Subcutaneous abdominal adipose tissue (tissue), 5 donors: ENCODE measurements at regions not wholly inside any gene's neighbourhood (a gene's known extent, or its start where the extent isn't known, plus 50 kb on each side); places are given as distances from the start of the nearest gene placed in this dataset.

Source experiments
- H3K27ac ChIP-seq: one replicate; pipeline ENCODE4 v1.7.0; 2013; ENCODE audit warnings: low read depth, mild to moderate bottlenecking, inconsistent platforms, low read length, moderate library complexity
- H3K27me3 ChIP-seq, 5 donors: one replicate each; pipeline ENCODE4 v1.7.0; 2013; ENCODE audit warnings: low read length in 5 of 5, inconsistent platforms in 1 of 5; ENCODE audit not compliant: control insufficient read depth in 5 of 5, insufficient read depth in 4 of 5
- H3K36me3 ChIP-seq, 5 donors: one replicate each; pipeline ENCODE4 v1.7.0; 2013; ENCODE audit warnings: low read length in 5 of 5; ENCODE audit not compliant: control insufficient read depth in 5 of 5, insufficient read depth in 5 of 5
- H3K4me1 ChIP-seq, 5 donors: one replicate each; pipeline ENCODE4 v1.7.0; 2013; ENCODE audit warnings: low read length in 5 of 5, mild to moderate bottlenecking in 3 of 5, moderate library complexity in 1 of 5; ENCODE audit not compliant: control insufficient read depth in 5 of 5, insufficient read depth in 5 of 5
- H3K4me3 ChIP-seq, 5 donors: one replicate each; pipeline ENCODE4 v1.7.0; 2013; ENCODE audit warnings: low read length in 5 of 5, low read depth in 1 of 5
- H3K9ac ChIP-seq, 5 donors: one replicate each; pipeline ENCODE4 v1.7.0; 2013; ENCODE audit warnings: low read length in 5 of 5, mild to moderate bottlenecking in 4 of 5, moderate library complexity in 3 of 5
- H3K9me3 ChIP-seq, 5 donors: one replicate each; pipeline ENCODE4 v1.7.0; 2013; ENCODE audit warnings: low read length in 5 of 5; ENCODE audit not compliant: control insufficient read depth in 5 of 5
- donor health status: healthy.
- donor health status: healthy.
- donor health status: healthy.
- donor health status: healthy.
- donor health status: healthy.

DNA sequence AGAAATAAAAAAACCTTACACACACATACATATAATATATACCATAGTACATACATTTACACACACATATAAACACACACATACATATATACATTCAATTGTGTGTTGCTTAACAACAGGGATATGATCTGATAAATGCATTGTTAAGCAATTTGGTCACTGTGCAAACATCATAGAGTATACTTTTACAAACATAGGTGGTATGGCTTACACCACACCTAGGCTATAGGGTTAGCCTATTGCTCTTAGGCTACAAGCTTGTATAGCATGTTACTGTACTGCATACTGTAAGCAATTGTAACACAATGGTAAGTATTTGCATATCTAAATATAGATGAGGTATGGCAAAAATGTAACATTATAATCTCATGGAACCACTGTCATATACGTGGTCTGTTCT lies 156.8 kb upstream of the ERBB4 start:
- Histone ChIP-seq H3K36me3 (no peaks in the 10 kb centered on the region), H3K4me1 (no peaks in the 10 kb centered on the region), H3K27ac (no peak overlapping the region), H3K9me3 (no peaks in the 10 kb centered on the region), H3K9ac (no peak overlapping the region), H3K4me3 (no peak overlapping the region), H3K27me3 (no peaks in the 10 kb centered on the region)

DNA sequence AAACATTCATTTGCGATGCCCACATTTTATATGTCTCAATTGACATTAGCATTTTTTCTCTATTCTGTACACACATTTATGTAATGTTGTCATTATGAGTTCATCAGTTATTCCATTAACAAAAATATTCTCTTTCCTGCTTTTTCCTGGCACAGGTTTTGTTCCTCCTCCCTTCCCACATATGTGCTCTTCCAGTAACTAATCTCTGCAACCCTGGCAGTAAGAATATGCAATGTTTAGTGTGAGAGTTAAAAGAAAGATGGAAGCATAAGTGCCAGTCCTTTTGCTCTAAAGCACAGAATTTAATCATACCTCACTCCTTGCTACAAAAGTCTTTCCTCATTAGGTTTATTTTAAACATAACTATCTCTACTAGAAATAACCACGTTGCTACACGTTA lies 155.8 kb upstream of the ERBB4 start:
- Histone ChIP-seq H3K9me3 (no peaks in the 10 kb centered on the region), H3K27ac (no peak overlapping the region), H3K4me3 (no peak overlapping the region), H3K4me1 (no peaks in the 10 kb centered on the region), H3K27me3 (no peaks in the 10 kb centered on the region), H3K9ac (no peak overlapping the region), H3K36me3 (no peaks in the 10 kb centered on the region)

DNA sequence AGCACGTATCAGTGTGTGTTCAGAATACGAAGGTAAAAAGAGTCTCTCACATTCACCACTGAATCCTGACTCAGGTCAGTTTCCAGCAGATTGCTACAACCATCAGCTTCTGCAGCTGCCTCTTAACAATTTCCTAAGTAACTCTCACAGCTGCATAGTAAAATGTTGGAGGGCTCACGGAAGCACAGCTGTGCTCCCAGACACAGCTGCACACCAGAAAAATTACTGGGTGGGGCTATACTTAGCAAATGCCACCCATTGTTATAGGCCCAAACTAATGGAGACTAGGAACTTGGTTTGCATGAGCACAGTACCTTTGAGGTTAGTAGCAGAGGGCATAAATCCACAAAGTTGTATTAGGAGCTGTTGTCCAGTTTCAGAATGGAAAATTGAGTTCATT lies 153.9 kb upstream of the ERBB4 start:
- H3K9ac ChIP-seq: no peak overlapping the region
- H3K36me3 ChIP-seq: no peaks in the 10 kb centered on the region
- no peaks in the 10 kb centered on the region for H3K9me3 ChIP-seq
- no peak overlapping the region for H3K27ac ChIP-seq
- H3K4me3 ChIP-seq: no peak overlapping the region
- no peaks in the 10 kb centered on the region for H3K27me3 ChIP-seq
- H3K4me1 ChIP-seq: no peaks in the 10 kb centered on the region

DNA sequence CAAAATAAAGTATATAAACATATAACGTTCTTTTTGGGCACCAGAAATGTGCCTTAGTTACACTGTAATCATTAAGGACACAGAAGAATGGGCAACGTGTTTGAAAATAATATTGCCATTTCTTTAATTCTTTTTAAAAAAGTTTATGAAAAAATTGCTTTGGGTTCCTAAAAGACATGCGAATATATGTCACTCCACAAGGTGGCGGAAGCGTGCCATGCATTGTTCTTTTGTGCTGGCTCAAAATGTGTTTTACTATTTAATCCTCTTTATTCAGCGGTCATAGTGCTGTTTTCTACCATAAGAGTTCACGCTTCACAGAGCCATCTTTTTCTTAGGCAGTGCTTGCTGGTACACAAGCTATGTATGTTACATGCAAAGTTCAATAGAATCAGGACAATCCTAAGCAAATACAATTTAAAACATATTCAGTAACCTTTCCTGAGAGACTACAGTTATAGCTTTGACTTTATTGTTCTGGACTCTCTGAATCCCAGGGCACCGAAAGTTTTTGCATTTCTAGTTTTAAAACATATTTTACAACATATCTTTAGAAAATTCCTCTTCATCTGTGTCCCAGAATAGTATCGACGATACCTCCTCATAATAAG lies 147.8 kb upstream of the ERBB4 start:
- peaks cover 0 to 7% (median 3%) of the 10 kb centered on the region in 5 donors for H3K4me1 ChIP-seq
- no peak overlapping the region for H3K27ac ChIP-seq
- H3K9ac ChIP-seq: no peak overlapping the region
- H3K27me3 ChIP-seq: no peaks in the 10 kb centered on the region
- no peak overlapping the region for H3K4me3 ChIP-seq
- H3K9me3 ChIP-seq: no peaks in the 10 kb centered on the region
- H3K36me3 ChIP-seq: no peaks in the 10 kb centered on the region

DNA sequence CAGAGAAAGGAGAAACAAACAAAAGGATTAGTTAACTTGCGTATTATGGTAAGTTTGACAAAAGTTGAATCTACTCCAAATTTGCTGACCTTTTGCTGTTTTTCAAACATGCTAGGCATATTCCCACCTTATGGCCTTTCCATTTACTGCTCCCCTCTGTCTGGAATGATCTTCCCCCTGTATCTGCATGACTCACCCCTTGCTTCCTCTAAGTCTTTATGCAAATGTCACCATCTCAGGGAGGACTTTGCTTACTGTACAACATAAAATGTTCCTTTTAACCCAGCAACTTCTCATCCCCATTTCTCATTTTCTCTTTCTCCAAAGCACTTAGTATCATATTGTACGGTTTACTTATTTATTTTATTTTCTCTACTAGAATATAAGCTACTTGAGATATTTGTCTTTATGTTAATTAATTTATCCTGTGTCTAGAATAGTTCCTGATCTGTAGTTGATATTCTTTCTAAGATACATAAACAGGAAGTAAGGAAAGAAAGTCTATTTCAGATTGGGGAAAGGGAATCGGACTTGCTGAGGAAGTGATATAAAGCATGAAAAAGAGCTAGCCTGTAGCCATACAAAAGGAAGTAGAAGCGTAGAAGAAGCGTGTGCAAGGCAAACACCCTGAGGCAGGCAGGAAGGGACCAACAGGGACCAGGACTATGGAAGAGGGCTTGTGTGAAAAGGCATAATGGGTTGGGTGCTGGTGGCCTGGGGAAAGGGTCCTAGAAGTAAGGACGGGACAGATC lies 144.9 kb upstream of the ERBB4 start:
- Histone ChIP-seq H3K9me3 (no peaks in the 10 kb centered on the region), H3K36me3 (no peaks in the 10 kb centered on the region), H3K9ac (no peak overlapping the region), H3K27ac (no peak overlapping the region), H3K4me1 (peaks cover 0 to 7% (median 3%) of the 10 kb centered on the region in 5 donors), H3K4me3 (no peak overlapping the region), H3K27me3 (peaks cover 0 to 3% (median 0%) of the 10 kb centered on the region in 5 donors)

DNA sequence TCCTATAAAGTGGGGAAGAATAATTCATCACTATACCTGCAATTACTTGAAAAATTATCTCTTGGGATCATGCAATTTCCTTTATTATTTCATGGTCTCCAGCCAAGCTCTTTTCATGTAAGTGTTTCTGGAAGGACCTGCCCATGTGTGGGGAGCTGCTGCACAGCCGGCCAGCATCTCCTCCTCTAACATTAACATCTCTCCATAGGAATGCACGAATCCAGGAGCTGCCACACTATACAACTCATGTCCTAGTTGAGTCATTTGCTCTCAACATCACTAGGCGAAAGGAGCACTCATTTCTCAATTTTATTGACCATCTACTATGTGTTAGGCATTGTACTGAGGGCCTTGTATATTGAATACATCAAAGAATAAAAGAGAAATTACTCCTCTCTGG lies 144.3 kb upstream of the ERBB4 start:
- Histone ChIP-seq H3K9me3 (no peaks in the 10 kb centered on the region), H3K4me1 (peaks cover 0 to 7% (median 3%) of the 10 kb centered on the region in 5 donors), H3K36me3 (no peaks in the 10 kb centered on the region), H3K27ac (no peak overlapping the region), H3K4me3 (no peak overlapping the region), H3K27me3 (peaks cover 0 to 3% (median 0%) of the 10 kb centered on the region in 5 donors), H3K9ac (no peak overlapping the region)

DNA sequence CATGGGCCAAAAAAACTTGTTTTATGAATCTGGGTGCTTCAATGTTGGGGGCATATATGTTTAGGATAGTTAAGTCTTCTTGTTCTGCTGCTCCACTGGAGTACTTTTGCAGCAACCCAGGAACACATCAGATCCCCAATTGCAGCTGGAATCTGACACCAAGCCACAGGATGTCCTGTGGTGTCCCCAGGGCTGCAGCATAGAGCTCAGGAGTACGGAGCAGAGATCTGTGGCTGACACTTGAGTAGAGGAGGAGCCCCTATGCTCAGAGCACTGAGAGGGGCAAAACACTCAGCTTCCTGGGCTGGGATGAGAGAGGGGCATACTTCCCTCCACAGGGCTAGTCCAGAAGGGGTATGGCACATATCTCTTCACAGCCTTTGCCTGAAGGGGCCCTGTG lies 138.9 kb upstream of the ERBB4 start:
- Histone ChIP-seq H3K4me1 (no peaks in the 10 kb centered on the region), H3K27me3 (peaks cover 0 to 3% (median 0%) of the 10 kb centered on the region in 5 donors), H3K9me3 (no peaks in the 10 kb centered on the region), H3K36me3 (no peaks in the 10 kb centered on the region), H3K4me3 (no peak overlapping the region), H3K9ac (no peak overlapping the region), H3K27ac (no peak overlapping the region)

DNA sequence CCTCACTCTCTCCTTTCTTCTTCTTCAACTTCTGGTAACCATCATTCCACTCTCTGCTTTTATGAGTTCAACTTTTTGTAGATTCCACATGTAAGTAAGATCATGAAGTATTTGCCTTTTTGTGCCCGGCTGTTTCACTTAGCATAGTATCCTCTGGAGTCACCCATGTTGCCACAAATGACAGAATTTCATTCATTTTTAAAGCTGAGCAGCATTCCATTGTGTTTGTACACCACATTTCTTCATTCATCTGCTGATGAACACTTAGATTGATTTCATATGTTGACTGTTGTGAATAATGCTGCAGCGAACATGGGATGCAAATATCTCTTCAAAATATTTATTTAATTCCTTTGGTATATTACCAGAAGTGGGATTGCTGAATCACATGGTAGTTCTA lies 133.6 kb upstream of the ERBB4 start:
- no peaks in the 10 kb centered on the region for H3K9me3 ChIP-seq
- no peak overlapping the region for H3K27ac ChIP-seq
- no peak overlapping the region for H3K4me3 ChIP-seq
- H3K27me3 ChIP-seq: no peaks in the 10 kb centered on the region
- no peaks in the 10 kb centered on the region for H3K36me3 ChIP-seq
- H3K9ac ChIP-seq: no peak overlapping the region
- no peaks in the 10 kb centered on the region for H3K4me1 ChIP-seq

DNA sequence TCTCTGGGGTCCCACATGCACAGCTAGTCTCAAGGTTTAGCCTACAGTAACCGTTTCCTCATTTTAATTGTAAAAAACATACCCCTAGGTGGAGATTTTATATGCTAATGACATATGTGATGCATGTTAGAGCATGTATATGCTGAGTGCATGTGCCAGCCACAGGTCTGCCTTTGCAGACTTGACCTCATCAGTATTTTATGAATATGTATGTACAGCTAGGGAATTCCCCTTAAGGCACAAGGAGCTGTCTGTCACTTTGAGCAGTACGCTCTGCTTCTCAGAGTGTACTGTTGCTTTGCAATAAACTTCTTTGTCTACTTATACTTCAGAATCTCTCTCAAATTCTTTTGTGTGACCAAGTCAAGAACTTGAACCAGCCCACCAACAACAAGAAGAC lies 131.2 kb upstream of the ERBB4 start:
- no peak overlapping the region for H3K27ac ChIP-seq
- no peaks in the 10 kb centered on the region for H3K36me3 ChIP-seq
- H3K4me1 ChIP-seq: no peaks in the 10 kb centered on the region
- no peak overlapping the region for H3K4me3 ChIP-seq
- no peak overlapping the region for H3K9ac ChIP-seq
- H3K9me3 ChIP-seq: no peaks in the 10 kb centered on the region
- H3K27me3 ChIP-seq: no peaks in the 10 kb centered on the region

DNA sequence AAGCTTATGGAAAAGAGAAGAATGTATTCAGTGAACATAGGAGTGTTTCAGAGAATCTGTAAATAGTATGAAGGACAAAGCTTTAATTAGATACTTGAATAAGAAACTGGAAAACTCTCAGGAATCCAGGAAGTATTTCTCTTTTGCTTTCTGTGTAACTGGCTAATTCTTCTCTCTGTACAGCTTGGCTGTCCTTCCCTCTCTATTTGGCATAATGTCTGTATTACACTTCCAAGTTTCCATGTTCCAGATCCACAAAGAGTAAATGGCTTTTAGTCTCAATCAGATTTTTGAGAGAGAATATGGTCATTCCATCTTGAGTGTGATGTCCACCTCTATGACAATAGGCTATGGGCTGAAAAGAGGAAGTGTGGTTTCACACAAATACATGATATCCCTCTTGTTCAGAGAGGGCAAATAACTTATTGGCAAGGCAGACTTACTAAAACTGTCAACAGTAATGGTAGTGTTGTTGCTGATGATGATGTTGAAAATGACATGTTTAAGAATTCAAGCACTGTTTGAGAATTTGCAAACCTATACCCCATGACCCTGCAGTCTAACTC lies 129.2 kb upstream of the ERBB4 start:
- no peaks in the 10 kb centered on the region for H3K27me3 ChIP-seq
- H3K4me3 ChIP-seq: no peak overlapping the region
- H3K9ac ChIP-seq: peak overlapping the region in 1 of 5 donors; percentile 2
- no peaks in the 10 kb centered on the region for H3K9me3 ChIP-seq
- H3K4me1 ChIP-seq: no peaks in the 10 kb centered on the region
- no peak overlapping the region for H3K27ac ChIP-seq
- no peaks in the 10 kb centered on the region for H3K36me3 ChIP-seq
